ENCODE measurements at regions not wholly inside any gene's neighbourhood (a gene's known extent, or its start where the extent isn't known, plus 50 kb on each side); places are given as distances from the start of the nearest gene placed in this dataset.
"Not testable (repeated sequence)": the region's sequence is repeated elsewhere in the genome, so short reads cannot be mapped to it uniquely, and the experiment has no call there.

DNA sequence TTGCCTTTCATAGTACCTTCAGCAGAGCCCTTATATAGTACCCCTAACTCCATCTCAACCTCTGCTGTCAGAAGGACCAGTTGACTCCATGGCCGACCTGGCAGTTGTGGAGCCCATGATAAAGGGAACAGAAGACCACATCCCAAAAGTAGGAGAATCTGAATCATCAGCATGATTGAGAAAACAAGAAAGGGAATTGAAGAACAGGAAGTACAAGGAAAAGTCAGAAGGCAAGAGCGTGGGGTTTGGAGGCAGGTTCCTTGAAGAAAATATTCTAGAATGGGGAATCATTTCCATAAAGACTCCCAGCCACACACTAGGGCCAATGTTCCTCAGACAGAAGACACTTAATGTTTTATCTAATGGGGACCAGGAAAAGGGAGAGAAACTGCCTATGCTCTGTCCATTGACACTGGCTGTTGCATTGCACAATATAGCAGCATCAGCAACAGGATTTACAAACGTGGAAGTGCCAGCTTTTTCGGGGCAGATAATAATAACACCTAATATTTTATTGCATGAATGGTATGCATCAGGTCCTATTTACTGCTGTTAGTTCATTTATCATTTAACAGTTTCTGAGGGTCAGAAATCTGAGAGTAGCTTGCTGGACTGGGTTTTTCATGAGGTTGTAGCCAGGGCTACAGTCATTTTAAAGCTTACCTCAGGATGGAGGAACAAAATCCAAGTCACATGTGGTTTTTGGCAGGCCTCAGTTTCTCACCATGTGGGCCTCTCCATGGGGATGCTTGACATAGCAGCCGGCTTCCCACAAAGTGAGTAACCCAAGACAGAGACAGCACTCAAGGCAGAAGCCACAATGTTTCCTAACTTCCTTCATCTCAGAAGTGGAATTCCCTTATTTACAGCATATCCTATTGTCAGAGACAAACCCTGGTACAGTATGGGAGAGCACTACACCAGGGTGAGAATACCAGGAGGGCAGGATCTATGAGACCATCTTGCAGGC is 483.4 kb downstream of the PLPP3 start:
- no peaks in the 10 kb centered on the region for H3K9me3 ChIP-seq (ENCODE audit: insufficient read depth, low read length)
- H3K4me2 ChIP-seq (ENCODE audit: low read length) = no peak overlapping the region
- no peak overlapping the region for H2AFZ ChIP-seq (ENCODE audit: low read depth, low read length)
- TF ChIP-seq, protein P1, sequence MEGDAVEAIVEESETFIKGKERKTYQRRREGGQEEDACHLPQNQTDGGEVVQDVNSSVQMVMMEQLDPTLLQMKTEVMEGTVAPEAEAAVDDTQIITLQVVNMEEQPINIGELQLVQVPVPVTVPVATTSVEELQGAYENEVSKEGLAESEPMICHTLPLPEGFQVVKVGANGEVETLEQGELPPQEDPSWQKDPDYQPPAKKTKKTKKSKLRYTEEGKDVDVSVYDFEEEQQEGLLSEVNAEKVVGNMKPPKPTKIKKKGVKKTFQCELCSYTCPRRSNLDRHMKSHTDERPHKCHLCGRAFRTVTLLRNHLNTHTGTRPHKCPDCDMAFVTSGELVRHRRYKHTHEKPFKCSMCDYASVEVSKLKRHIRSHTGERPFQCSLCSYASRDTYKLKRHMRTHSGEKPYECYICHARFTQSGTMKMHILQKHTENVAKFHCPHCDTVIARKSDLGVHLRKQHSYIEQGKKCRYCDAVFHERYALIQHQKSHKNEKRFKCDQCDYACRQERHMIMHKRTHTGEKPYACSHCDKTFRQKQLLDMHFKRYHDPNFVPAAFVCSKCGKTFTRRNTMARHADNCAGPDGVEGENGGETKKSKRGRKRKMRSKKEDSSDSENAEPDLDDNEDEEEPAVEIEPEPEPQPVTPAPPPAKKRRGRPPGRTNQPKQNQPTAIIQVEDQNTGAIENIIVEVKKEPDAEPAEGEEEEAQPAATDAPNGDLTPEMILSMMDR (IDR thresholded peaks at IDR 0.05; ENCODE audit: low read depth, low read length) = no peak
- no peak overlapping the region for H3K9ac ChIP-seq (ENCODE audit: low read length)
- no peak overlapping the region for H3K4me3 ChIP-seq (ENCODE audit: low read length)
- no peak overlapping the region for H3K27ac ChIP-seq (ENCODE audit: low read length)
- H4K20me1 ChIP-seq (ENCODE audit: insufficient read depth, low read length) = no peaks in the 10 kb centered on the region
- H3K27me3 ChIP-seq (ENCODE audit: low read depth, low read length) = no peaks in the 10 kb centered on the region
- no peaks in the 10 kb centered on the region for H3K36me3 ChIP-seq (replicated peaks; ENCODE audit: low read depth, low read length)
- H3K4me1 ChIP-seq (ENCODE audit: low read length) = no peaks in the 10 kb centered on the region
- no peaks in the 10 kb centered on the region for H3K79me2 ChIP-seq (ENCODE audit: low read length)

DNA sequence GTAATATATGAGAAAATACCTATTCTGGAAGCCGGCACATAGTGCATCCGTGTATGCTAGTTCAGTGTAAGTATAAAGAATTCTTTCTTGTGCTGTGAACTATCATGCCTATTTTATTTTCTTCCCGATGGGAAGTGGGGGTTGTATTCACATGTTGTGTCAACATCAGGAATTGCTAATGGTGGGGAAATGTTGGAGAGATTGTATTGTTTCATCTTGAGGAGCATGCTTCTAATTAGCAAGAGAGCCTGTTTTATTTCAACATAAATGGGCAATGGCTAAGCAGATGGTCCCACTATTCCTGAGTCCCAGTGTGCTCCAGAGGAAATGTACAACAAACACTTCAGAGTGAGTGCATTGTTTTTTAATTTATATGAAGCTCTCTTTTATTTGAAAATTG is 485.2 kb downstream of the PLPP3 start:
- no peak overlapping the region for H2AFZ ChIP-seq (ENCODE audit: low read depth, low read length)
- no peaks in the 10 kb centered on the region for H4K20me1 ChIP-seq (ENCODE audit: insufficient read depth, low read length)
- TF ChIP-seq, protein P1 (IDR thresholded peaks at IDR 0.05; ENCODE audit: low read depth, low read length) = no peak
- no peak for TF ChIP-seq EZH2phosphoT487 (IDR thresholded peaks at IDR 0.05; ENCODE audit: low read depth)
- no peak overlapping the region for H3K9ac ChIP-seq (ENCODE audit: low read length)
- H3K27me3 ChIP-seq (ENCODE audit: low read depth, low read length) = no peaks in the 10 kb centered on the region
- no peaks in the 10 kb centered on the region for H3K36me3 ChIP-seq (replicated peaks; ENCODE audit: low read depth, low read length)
- H3K4me2 ChIP-seq (ENCODE audit: low read length) = no peak overlapping the region
- H3K27ac ChIP-seq (ENCODE audit: low read length) = no peak overlapping the region
- H3K9me3 ChIP-seq (ENCODE audit: insufficient read depth, low read length) = no peaks in the 10 kb centered on the region
- no peaks in the 10 kb centered on the region for H3K4me1 ChIP-seq (ENCODE audit: low read length)
- no peaks in the 10 kb centered on the region for H3K79me2 ChIP-seq (ENCODE audit: low read length)
- no peak overlapping the region for H3K4me3 ChIP-seq (ENCODE audit: low read length)

DNA sequence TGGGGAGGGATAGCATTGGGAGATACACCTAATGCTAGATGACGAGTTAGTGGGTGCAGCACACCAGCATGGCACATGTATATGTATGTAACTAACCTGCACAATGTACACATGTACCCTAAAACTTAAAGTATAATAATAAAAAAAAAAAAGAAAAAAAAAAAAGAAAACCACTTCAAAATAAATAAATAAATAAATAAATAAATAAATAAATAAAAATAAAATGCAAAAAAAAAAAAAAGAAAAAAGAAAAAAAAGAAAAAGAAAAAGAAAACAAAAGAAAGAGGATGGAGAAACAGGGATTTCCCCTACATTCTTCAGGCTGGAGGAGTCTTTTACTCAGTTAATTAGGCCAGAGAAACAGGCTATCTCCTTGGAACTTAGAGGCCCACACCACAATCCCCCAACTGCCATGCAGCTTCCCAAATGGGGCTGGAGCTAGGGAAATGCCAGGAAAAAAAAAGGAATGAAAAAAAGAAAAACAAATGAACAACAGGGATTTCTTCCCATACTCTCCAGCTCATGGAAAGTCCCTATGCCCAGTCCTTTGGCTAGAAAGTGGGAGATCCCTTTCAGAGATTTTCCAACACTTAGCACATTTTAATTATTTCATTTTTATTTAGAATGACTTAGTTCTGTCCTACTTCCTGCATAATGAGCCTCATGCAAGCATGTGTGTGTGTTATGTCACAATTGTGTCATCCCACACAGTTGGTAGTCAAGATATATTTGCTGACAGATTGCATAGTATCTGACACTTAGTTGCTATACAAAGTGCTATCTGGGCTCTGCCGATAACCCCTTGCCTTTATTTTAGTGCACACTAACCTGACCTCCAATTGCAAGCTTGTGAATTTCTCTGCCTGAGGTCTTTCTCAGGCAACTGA is 486.4 kb downstream of the PLPP3 start:
- Histone ChIP-seq H3K27me3 (ENCODE audit: low read depth, low read length) (no peaks in the 10 kb centered on the region), H3K27ac (ENCODE audit: low read length) (no peak overlapping the region), H3K4me3 (ENCODE audit: low read length) (no peak overlapping the region)

DNA sequence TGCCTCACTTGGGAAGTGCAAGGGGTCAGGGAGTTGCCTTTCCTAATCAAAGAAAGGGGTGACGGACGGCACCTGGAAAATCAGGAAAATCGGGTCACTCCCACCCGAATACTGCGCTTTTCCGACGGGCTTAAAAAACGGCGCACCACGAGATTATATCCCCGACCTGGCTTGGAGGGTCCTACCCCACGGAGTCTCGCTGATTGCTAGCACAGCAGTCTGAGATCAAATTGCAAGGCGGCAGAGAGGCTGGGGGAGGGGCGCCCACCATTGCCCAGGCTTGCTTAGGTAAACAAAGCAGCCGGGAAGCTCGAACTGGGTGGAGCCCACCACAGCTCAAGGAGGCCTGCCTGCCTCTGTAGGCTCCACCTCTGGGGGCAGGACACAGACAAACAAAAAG is 489.5 kb downstream of the PLPP3 start:
- not testable (repeated sequence) for H3K4me1 ChIP-seq (ENCODE audit: low read length); H2AFZ ChIP-seq (ENCODE audit: low read depth, low read length); H3K9me3 ChIP-seq (ENCODE audit: insufficient read depth, low read length); H3K79me2 ChIP-seq (ENCODE audit: low read length); H3K27me3 ChIP-seq (ENCODE audit: low read depth, low read length); H4K20me1 ChIP-seq (ENCODE audit: insufficient read depth, low read length); H3K9ac ChIP-seq (ENCODE audit: low read length); H3K36me3 ChIP-seq (replicated peaks; ENCODE audit: low read depth, low read length); H3K4me3 ChIP-seq (ENCODE audit: low read length); H3K4me2 ChIP-seq (ENCODE audit: low read length); H3K27ac ChIP-seq (ENCODE audit: low read length)

More for the DNA sequence above, 486.4 kb downstream of the PLPP3 start:
- Histone ChIP-seq H3K79me2 (ENCODE audit: low read length) (no peaks in the 10 kb centered on the region), H3K9ac (ENCODE audit: low read length) (no peak overlapping the region), H4K20me1 (ENCODE audit: insufficient read depth, low read length) (no peaks in the 10 kb centered on the region), H3K36me3 (replicated peaks; ENCODE audit: low read depth, low read length) (no peaks in the 10 kb centered on the region), H3K4me1 (ENCODE audit: low read length) (no peaks in the 10 kb centered on the region), H2AFZ (ENCODE audit: low read depth, low read length) (no peak overlapping the region), H3K4me2 (ENCODE audit: low read length) (no peak overlapping the region), H3K9me3 (ENCODE audit: insufficient read depth, low read length) (no peaks in the 10 kb centered on the region)
- TF ChIP-seq EZH2phosphoT487 (IDR thresholded peaks at IDR 0.05; ENCODE audit: low read depth) = no peak
- TF ChIP-seq, protein P1 (IDR thresholded peaks at IDR 0.05; ENCODE audit: low read depth, low read length) = no peak

All from OCI-LY3 (cell line).